ENCODE measurements at regions not wholly inside any gene's neighbourhood (a gene's known extent, or its start where the extent isn't known, plus 50 kb on each side); places are given as distances from the start of the nearest gene placed in this dataset.

- DNase-seq (ENCODE audit: low read depth) = no peak
- no peak for TF ChIP-seq CTCF (conservative IDR thresholded peaks at IDR 0.05; ENCODE audit: low read depth, low read length)
- no peak overlapping the region for H3K4me3 ChIP-seq (ENCODE audit: low read depth, low read length)
These were observed 250.5 kb upstream of the VEPH1 start for GRCh38 chr3:157753787-157754136.

- no peak for TF ChIP-seq CTCF (conservative IDR thresholded peaks at IDR 0.05; ENCODE audit: low read depth, low read length)
- DNase-seq (ENCODE audit: low read depth) = no peak
- H3K4me3 ChIP-seq (ENCODE audit: low read depth, low read length) = no peak overlapping the region
These were observed 250.0 kb upstream of the VEPH1 start for GRCh38 chr3:157752956-157753786.

GRCh38 chr3:157752554-157752953 is 249.3 kb upstream of the VEPH1 start:
- no peak for TF ChIP-seq CTCF (conservative IDR thresholded peaks at IDR 0.05; ENCODE audit: low read depth, low read length)
- H3K4me3 ChIP-seq (ENCODE audit: low read depth, low read length) = no peak overlapping the region
- no peak for DNase-seq (ENCODE audit: low read depth)

- DNase-seq (ENCODE audit: low read depth) = no peak
- no peak overlapping the region for H3K4me3 ChIP-seq (ENCODE audit: low read depth, low read length)
- TF ChIP-seq CTCF (conservative IDR thresholded peaks at IDR 0.05; ENCODE audit: low read depth, low read length) = no peak
These were observed 248.2 kb upstream of the VEPH1 start for GRCh38 chr3:157751386-157751785.

- DNase-seq (ENCODE audit: low read depth) = no peak
- TF ChIP-seq CTCF (conservative IDR thresholded peaks at IDR 0.05; ENCODE audit: low read depth, low read length) = no peak
- no peak overlapping the region for H3K4me3 ChIP-seq (ENCODE audit: low read depth, low read length)
These were observed 243.2 kb upstream of the VEPH1 start for GRCh38 chr3:157746391-157746790.

- no peak for TF ChIP-seq CTCF (conservative IDR thresholded peaks at IDR 0.05; ENCODE audit: low read depth, low read length)
- DNase-seq (ENCODE audit: low read depth) = no peak
- H3K4me3 ChIP-seq (ENCODE audit: low read depth, low read length) = no peak overlapping the region
These were observed 238.4 kb upstream of the VEPH1 start for GRCh38 chr3:157741607-157742006.

GRCh38 chr3:157738441-157738840 is 235.2 kb upstream of the VEPH1 start:
- TF ChIP-seq CTCF (conservative IDR thresholded peaks at IDR 0.05; ENCODE audit: low read depth, low read length) = no peak
- no peak overlapping the region for H3K4me3 ChIP-seq (ENCODE audit: low read depth, low read length)
- DNase-seq (ENCODE audit: low read depth) = no peak
